ENCODE measurements at regions not wholly inside any gene's neighbourhood (a gene's known extent, or its start where the extent isn't known, plus 50 kb on each side); places are given as distances from the start of the nearest gene placed in this dataset.
A peak's percentile ranks its signal among the peaks of the same experiment; 100 is the strongest.

GRCh38 chr10:59557052-59557451 lies 152.6 kb downstream of the SLC16A9 start:
- no peak for DNase-seq (ENCODE audit: extremely low read depth, low read depth, low spot score)

GRCh38 chr10:59553162-59553900 lies 156.3 kb downstream of the SLC16A9 start:
- no peak for DNase-seq (ENCODE audit: extremely low read depth, low read depth, low spot score)

- no peak for DNase-seq (ENCODE audit: extremely low read depth, low read depth, low spot score)
Observed at GRCh38 chr10:59550061-59550460, 159.6 kb downstream of the SLC16A9 start.

GRCh38 chr10:59538623-59539022 lies 171.0 kb downstream of the SLC16A9 start:
- DNase-seq (ENCODE audit: extremely low read depth, low read depth, low spot score): no peak

- DNase-seq (ENCODE audit: extremely low read depth, low read depth, low spot score): no peak
Observed at GRCh38 chr10:59537501-59537900, 172.1 kb downstream of the SLC16A9 start.

- peak; percentile 54 for DNase-seq (ENCODE audit: extremely low read depth, low read depth, low spot score)
Observed at GRCh38 chr10:59536167-59537014, 173.3 kb downstream of the SLC16A9 start.

- DNase-seq (ENCODE audit: extremely low read depth, low read depth, low spot score): no peak
Observed at GRCh38 chr10:59524348-59524747, 162.0 kb upstream of the FAM13C start.

- DNase-seq (ENCODE audit: extremely low read depth, low read depth, low spot score): no peak
Observed at GRCh38 chr10:59523851-59524250, 161.5 kb upstream of the FAM13C start.

- DNase-seq (ENCODE audit: extremely low read depth, low read depth, low spot score): no peak
Observed at GRCh38 chr10:59517996-59518395, 155.6 kb upstream of the FAM13C start.

GRCh38 chr10:59517341-59517899 lies 155.1 kb upstream of the FAM13C start:
- DNase-seq (ENCODE audit: extremely low read depth, low read depth, low spot score): no peak

GRCh38 chr10:59513558-59513957 lies 151.2 kb upstream of the FAM13C start:
- no peak for DNase-seq (ENCODE audit: extremely low read depth, low read depth, low spot score)

GRCh38 chr10:59512951-59513350 lies 150.6 kb upstream of the FAM13C start:
- DNase-seq (ENCODE audit: extremely low read depth, low read depth, low spot score): no peak

GRCh38 chr10:59508956-59509355 lies 146.6 kb upstream of the FAM13C start:
- DNase-seq (ENCODE audit: extremely low read depth, low read depth, low spot score): no peak

GRCh38 chr10:59508296-59508695 lies 145.9 kb upstream of the FAM13C start:
- DNase-seq (ENCODE audit: extremely low read depth, low read depth, low spot score): no peak

GRCh38 chr10:59505926-59506325 lies 143.6 kb upstream of the FAM13C start:
- no peak for DNase-seq (ENCODE audit: extremely low read depth, low read depth, low spot score)

GRCh38 chr10:59499460-59499859 lies 137.1 kb upstream of the FAM13C start:
- no peak for DNase-seq (ENCODE audit: extremely low read depth, low read depth, low spot score)

GRCh38 chr10:59493017-59493416 lies 130.7 kb upstream of the FAM13C start:
- no peak for DNase-seq (ENCODE audit: extremely low read depth, low read depth, low spot score)

- no peak for DNase-seq (ENCODE audit: extremely low read depth, low read depth, low spot score)
Observed at GRCh38 chr10:59479426-59479825, 117.1 kb upstream of the FAM13C start.

GRCh38 chr10:59470570-59470969 lies 108.2 kb upstream of the FAM13C start:
- DNase-seq (ENCODE audit: extremely low read depth, low read depth, low spot score): no peak

GRCh38 chr10:59465088-59465487 lies 102.7 kb upstream of the FAM13C start:
- DNase-seq (ENCODE audit: extremely low read depth, low read depth, low spot score): peak; percentile 4

- no peak for DNase-seq (ENCODE audit: extremely low read depth, low read depth, low spot score)
Observed at GRCh38 chr10:59464483-59464882, 102.1 kb upstream of the FAM13C start.

- DNase-seq (ENCODE audit: extremely low read depth, low read depth, low spot score): no peak
Observed at GRCh38 chr10:59463909-59464308, 101.6 kb upstream of the FAM13C start.

Measured in glomerular endothelial cell (primary cell).